Stimulated activated CD4-positive, alpha-beta T cell treated with anti-CD3 and anti-CD28 coated beads, Interleukin-2, amount 100 ng/mL, for 24 hours (primary cell): ENCODE measurements at regions not wholly inside any gene's neighbourhood (a gene's known extent, or its start where the extent isn't known, plus 50 kb on each side); places are given as distances from the start of the nearest gene placed in this dataset.

Experiments used
- DNase-seq, 2 donors: peaks; one replicate each; pipeline ENCODE4 v3.0.0-alpha.2; 2020

DNA sequence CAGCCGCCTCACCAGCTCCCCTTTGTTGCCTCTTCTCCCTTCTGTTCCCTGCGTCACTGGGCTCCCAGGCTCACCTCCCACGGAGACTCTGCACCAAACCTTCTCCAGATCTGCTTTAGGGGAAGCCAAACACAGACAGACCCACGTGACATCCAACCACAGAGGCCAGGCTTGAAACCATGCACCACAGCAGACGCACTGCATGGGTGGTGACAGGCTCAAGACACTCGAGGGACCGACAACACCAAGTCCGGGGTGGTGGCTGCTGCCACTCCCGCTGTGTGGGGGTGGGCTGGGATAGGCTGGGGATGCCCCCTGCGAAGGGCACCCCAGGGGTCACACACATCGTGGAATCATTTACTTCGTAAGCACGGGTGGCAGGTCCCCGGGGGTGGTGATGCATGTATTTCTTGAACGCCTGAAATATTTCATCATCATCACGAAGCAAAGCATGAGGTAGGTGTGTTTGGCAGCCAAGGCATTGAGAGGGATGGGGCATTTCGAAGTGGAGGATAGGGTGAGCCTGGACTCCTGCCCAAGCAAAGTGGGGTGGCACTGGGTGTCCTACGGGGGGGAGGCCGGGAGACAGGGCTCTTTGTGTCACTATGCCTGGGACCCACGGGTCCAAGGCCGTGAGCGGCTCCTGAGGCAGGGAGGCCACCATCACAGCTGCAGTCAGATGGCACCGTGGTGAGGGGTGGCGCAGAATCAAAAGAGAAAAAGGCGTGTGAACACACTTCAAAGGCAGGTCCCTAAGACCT is 66.8 kb upstream of the RFLNA start:
- no peak for DNase-seq

DNA sequence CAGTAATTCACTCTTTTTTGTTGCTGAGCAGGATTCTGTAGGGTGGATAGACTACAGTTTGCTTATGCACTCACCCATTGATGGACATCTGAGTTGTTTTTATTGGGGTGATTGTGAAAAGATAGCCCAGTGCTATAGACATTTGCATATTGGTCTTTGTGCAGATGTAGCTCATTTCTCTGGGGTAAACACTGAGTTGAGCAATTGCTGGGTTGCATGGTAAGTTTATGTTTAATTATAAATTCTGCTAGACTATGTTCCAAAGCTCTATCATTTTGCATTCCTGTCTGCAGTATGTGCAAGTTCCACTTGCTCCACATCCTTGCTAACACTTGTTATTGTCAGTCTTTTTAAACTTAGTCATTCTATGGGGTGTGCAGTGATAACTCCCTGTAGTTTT is 65.4 kb upstream of the RFLNA start:
- no peak for DNase-seq

DNA sequence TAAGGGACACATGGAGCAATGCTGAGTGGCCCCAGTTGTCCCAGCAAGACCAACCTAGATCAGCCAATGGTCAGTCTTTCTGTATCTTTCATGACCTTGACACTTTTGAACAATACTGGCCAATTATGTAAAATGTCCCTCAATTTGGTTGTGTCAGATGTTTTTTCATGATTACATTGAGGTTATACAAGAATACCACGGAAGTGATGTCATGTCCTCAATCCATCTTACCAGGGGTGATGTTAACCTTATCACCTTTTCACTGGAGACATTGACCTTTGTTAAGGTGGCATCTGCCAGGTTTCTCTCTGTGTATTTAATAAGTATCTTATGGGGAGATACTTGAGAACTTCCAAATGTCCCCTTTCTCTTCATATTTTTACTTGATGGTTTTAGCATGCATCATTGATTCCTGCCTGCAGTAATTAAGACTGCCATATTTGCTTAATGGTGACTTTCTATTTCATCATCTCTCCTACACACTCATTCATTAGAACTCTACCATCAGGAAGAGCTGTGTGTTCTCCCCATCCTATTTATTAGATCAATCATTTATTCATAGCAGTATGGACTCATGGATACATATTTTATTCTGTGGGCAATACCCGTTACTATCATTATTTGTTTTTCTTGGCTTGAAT is 64.7 kb upstream of the RFLNA start:
- DNase-seq = no peak

DNA sequence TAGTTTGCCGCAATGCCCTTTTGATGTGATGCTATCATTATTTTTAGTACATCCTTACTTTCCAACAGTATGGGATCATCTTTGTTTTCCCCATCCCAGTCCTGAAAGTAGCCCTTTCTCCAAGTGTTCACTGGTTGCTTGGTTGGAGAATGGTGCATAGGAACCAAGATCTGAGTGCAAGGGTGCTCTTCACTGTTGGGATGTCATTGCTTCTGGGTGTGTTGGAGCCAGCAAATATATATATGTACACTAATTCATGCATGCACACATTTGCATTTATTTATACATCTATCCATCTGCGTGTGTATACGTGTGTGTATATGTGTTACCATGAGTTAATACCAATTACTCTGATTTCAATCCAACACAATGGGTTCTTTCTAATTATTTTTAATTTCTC is 64.1 kb upstream of the RFLNA start:
- no peak for DNase-seq

DNA sequence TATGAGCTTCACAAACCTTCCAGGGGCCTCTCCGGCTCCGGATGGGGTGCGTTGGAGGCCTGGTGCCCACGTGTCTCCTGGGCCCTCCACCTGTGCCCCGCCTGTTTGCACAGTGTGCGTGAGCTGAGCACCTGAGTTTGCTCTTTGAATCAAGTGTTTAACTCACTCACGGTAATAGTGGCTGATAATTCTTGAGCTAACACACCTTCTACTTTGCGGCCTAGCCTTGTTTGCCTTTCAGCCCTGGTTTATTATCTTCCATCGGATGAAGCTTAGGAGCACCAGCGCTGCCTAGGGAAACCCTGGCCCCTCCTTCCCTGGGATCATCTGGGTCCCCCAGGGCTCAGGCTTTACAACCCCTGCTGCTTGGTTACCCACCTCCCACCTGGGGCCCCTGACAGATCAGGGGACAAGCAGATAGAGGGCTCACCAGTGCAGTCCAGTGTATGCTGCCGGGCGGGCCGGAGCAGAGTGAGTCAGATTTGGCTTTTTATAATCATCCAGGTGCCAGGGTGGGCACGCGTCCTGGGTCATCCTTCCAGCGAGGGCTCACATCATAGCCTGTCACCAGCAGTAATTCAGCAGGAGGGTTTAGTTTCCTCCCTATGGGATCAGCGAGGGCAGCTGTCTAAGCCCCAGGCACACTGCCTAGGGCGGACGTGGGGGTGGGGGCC is 62.8 kb upstream of the RFLNA start:
- no peak for DNase-seq

DNA sequence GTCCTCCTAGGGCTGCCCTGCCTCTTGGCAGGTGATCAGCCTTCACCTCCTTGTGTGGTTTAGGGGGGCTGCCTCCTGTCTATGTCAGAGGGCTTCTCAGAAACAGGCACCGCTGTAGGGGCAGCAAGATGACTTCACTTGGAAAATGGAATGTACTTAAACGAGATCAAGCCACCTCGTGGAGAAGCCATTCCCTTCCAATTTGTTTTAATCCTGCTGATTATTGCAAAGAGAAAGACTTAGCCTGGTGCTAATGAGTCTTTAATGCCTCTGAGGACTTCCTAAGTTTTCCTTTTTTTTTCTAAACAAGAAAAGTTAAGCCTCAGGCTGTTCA is 62.3 kb upstream of the RFLNA start:
- DNase-seq = no peak

DNA sequence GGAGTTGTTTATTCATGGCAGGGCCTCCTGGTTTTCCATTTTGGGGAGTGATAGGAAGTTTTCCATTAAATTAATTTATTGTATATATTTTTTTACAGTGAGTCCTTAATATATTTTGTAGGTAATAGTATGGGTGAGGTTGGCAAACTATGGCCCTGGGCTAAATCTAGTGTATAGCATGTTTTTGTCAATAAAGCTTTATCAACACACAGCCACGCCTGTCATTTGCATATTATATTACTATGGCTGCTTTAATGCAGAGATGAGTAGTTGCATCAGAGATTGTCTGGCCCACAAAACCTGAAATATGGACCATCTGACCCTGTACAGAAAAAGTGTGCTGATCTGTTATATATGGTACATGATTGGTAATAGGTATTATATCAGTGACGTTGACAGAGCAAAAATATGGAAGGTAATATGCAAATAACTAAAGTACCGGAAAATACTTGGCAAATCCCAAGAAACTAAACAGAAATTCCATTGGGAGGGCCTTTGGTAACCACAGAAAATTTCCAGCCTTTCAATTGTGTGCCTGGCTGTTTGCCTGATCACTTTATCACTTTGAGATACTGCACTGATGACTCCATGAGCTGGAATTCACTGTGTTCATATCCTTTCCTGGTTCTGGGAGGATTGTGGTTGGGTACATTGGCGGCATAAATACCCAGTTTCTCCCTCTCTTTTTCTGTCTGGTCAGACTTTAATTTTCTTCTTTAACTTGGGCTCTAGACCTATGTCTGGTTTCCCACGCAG is 61.7 kb upstream of the RFLNA start:
- DNase-seq = no peak

DNA sequence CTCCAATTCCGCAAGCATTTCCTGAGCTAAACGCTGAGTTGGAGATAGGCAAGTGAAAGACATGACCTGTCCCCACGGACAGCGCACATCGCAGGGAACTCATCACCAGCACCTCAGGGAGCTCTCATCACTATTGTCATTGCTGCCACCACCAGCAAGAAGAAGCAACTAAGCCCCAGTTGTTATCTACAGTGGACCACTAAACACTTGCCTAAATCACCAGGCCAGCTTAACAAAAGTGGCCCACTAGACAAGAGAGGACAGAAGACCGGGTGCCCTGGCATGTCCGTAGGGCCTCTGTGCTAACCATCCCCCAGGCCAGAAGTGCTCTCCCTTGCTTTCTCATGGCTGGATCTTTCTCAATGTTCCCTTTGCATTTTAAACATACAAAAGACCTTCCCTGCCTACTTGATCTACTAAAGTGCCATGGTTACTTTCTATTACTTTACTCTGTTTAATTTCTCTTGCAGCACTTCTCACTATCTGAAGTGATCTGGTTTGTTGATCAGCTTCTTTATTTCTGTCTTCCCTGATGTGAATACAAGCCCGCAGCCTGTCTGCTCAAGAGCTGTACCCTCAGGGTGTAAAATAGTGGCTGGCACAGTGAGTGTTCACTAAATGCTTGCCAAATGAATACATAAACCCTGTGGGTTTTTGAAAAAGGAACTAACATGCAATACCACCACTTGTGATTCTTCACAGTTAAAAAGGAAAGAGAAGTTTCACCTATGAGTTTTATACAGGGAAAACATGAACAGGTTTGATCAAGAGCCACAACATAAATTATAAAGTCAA is 60.9 kb upstream of the RFLNA start:
- no peak for DNase-seq

DNA sequence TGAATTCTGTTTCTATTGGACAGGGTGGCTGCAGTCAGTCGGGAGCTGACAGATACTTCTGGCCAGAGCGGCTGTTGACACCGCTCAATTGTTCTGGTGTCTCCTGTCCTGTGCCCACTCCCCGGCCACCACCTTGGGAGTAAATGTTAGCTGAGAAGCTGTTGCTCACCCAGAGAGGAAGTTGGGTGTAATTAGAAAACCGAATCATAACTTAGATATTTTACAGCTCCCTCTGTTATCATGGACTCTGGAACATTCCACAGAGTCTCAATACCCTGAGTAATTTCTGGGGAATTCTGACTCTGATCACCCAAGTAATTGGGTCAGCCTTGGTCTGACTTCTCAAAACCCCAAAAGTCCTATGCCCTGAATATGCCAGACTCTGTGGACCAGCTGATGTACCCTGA is 58.3 kb upstream of the RFLNA start:
- no peak for DNase-seq

DNA sequence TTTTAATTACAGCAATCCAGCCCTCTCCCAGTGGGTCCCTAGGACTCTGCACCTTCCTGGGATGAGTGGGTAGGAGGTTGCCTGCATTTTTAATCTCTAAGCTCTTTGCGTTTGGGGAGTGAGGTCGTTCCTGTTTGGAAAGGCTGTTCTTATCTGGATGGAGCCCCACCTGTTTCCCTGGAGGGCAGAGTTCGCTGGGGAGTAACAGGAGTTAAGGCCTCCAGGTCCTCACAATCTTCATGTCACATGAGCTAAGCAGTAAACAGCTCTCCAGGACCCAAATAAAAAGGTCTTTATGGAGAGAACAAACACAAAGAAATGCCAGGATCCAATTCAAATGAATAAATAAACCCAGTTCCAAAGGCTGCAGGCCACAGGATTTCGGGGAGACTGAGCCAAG is 56.0 kb upstream of the RFLNA start:
- DNase-seq = no peak

DNA sequence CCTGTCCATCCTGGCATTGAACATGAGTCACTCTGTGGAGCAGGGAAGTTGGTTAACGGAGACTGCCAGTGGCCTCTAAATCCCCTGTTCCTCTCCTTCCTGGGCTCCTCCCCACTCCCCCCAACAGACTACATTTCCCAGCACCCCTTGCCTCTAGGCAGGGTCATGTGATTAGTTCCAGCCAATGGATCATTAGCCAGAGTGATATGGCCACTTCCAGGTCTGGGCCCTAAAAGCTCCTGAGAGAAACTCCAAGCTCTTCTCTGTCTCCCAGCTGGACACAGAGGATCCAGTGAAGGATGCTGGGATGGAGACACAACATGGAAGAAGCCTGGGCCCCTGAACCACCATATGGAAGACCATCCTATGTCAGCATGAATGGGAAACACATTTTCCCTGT is 54.4 kb upstream of the RFLNA start:
- DNase-seq = no peak

DNA sequence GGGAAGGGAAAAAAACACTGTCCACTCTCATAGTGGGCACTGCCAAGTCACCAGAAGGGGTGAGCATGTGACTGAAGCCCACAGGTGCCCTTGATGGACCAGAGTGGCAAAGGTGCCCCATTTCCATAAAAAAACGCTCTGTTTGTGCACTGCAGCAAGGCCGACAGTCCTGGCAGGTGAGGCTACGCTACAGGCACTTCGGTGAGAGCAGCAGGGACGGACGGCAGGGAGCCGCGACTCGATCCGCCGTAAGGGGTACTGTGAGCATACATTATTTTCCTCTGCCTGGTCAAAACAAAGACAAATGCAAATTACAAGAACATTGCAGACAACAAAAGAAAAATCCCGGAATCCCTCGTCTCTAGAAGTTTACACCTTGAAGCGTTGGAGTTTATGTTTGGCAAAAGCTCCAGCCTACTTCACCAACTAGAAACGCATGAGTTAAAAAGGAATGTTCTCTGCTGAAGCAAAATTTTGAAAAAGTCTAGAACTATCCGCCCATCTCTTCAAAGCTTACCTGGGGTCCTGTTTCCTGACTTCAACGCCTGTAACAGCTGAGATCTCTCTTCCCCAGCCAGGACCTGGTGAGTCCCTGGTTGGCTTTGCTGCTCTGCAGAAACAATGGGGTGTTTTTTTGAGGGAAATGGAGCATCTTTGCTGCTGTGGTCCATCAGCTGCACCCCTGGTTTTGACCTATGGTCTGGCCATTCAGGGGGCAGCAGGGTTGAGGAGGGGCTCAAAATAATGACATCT is 52.9 kb upstream of the RFLNA start:
- no peak for DNase-seq

DNA sequence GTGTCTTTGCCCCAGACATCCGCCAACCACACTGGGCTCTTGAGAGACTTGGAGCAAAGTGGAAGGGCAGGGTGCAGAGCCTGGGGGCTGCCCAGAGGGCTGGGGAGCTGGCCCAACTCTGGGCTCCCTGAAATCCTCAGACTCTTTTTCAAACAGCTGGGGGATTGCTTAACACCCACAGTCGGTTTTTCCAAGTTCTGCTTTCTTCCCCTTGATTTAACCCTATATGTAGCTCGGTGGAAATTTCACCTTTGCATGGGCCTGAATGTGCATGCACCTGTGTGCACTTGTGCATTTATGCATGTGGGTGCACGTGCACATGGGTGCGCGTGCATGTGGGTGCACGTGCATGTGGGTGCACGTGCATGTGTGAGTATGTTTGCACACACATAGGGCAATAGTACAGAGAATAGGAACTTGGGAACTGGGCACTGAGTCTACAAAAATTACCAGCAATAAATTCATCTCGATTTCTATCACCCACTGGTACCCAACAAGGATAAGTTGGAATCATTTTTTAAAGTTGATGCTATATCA is 52.3 kb upstream of the RFLNA start:
- no peak for DNase-seq

DNA sequence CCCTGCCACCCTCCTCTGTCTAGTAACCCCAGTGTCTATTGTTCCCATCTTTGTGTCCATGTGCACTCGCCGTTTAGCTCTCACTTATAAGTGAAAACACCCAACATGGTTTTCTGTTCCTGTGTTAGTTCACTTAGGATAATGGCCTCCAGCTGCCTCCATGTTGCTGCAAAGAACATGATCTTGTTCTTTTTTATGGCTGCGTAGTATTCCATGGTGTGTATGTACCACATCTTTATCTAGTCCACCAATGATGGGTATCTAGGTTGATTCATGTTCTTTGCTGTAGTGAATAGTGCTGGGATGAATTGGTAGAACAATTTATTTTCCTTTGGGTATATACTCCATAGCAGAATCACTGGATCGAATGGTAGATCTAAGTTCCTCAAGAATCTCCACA is 51.0 kb upstream of the RFLNA start:
- DNase-seq = no peak
